Testis (tissue), 2 donors: ENCODE measurements at regions not wholly inside any gene's neighbourhood (a gene's known extent, or its start where the extent isn't known, plus 50 kb on each side); places are given as distances from the start of the nearest gene placed in this dataset.

Experiments
- CTCF ChIP-seq, 3 experiments: fragments of 450-650 bp in 2 of 3; fragments of 200-600 bp in 1 of 3; sonication (generic) in 1 of 3; IDR thresholded peaks; one replicate each; pipeline ENCODE4 v1.5.1; 2016 to 2019; ENCODE audit warnings: antibody characterized with exemption in 3 of 3, mild to moderate bottlenecking in 2 of 3, moderate library complexity in 1 of 3
- POLR2A ChIP-seq: fragments of 450-650 bp; IDR thresholded peaks from one replicate; pipeline ENCODE4 v1.6.1; 2017; ENCODE audit warnings: antibody characterized with exemption, mild to moderate bottlenecking, moderate library complexity

- no peak for TF ChIP-seq CTCF (IDR thresholded peaks at IDR 0.05)
- no peak for TF ChIP-seq POLR2A
These were observed 134.5 kb upstream of the SEMA6A start for GRCh38 chr5:116709082-116709481.
